ENCODE measurements at regions not wholly inside any gene's neighbourhood (a gene's known extent, or its start where the extent isn't known, plus 50 kb on each side); places are given as distances from the start of the nearest gene placed in this dataset.
"Not testable (repeated sequence)": the region's sequence is repeated elsewhere in the genome, so short reads cannot be mapped to it uniquely, and the experiment has no call there.

DNA sequence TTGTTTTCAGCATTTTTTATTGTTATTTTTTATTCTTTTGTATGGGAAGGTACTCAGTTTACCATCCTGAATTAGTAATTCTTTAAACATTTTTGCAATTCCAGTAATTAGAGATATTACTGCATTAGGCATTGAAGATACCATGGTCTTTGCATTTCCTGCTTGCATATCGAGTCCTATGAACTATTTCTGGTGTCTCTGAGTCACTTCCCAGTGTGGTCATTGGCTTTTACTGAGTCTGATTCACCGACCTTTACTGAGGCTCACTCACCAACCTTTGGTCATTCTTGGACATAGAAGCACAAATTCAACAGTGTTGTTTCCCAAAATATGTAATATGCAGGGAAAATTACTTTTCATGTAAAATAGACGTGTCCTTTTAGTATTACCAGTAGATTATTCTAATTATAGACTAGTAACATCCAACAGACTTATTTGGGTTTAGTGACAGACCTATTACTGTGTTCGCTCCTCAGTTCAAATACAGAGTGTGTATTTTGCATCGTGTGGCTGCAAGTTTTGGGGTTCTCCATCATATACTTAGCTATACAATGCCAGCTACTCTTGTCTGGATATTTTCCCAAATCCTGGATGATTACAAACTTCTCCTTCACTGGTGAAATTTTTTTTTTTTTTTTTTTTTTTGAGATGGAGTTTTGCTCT, 180.7 kb upstream of the PRSS1 start:
- DNase-seq (ENCODE audit: low read depth), result peak; percentile 81

GRCh38 chr7:142567201-142568075, 181.8 kb upstream of the PRSS1 start:
- no peak for DNase-seq (ENCODE audit: low read depth)

- DNase-seq (ENCODE audit: low read depth), result no peak
Observed at GRCh38 chr7:142566271-142566670, 183.0 kb upstream of the PRSS1 start.

- DNase-seq (ENCODE audit: low read depth), result not testable (repeated sequence)
Observed at GRCh38 chr7:142564125-142564524, 185.1 kb upstream of the PRSS1 start.

- peak; percentile 38 for DNase-seq (ENCODE audit: low read depth)
Observed at GRCh38 chr7:142563470-142563869, 185.8 kb upstream of the PRSS1 start.

- DNase-seq (ENCODE audit: low read depth), result peak; percentile 50
Observed at GRCh38 chr7:142562688-142563087, 186.6 kb upstream of the PRSS1 start.

GRCh38 chr7:142561396-142561795, 187.9 kb upstream of the PRSS1 start:
- DNase-seq (ENCODE audit: low read depth), result not testable (repeated sequence)

DNA sequence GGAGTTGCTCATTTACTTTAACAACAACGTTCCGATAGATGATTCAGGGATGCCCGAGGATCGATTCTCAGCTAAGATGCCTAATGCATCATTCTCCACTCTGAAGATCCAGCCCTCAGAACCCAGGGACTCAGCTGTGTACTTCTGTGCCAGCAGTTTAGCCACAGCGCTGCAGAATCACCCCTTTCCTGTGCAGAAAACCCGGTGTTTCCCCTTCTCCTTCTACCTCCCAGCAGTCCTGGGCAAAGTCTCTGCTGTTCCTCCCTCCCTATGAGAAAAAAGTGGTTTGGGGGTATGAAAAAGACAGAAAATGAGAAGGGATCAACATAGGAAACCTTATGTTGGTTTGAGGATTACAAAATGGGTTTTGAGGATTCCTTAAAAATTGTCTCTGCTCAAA, 188.5 kb upstream of the PRSS1 start:
- peak; percentile 39 for DNase-seq (ENCODE audit: low read depth)

DNA sequence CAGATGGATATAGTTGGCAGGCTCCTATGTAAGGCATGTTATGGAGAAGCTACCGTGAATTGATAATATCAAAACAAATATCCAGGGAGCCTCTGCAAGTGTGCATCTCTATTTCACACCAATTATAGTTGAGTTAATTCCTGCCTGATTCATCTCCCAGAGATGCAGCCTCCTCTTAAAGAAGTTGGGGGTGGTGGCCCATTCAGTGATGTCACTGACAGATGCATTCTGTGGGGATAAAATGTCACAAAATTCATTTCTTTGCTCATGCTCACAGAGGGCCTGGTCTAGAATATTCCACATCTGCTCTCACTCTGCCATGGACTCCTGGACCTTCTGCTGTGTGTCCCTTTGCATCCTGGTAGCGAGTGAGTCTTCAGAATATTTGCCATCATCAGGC, 189.1 kb upstream of the PRSS1 start:
- DNase-seq (ENCODE audit: low read depth), result peak; percentile 28

DNA sequence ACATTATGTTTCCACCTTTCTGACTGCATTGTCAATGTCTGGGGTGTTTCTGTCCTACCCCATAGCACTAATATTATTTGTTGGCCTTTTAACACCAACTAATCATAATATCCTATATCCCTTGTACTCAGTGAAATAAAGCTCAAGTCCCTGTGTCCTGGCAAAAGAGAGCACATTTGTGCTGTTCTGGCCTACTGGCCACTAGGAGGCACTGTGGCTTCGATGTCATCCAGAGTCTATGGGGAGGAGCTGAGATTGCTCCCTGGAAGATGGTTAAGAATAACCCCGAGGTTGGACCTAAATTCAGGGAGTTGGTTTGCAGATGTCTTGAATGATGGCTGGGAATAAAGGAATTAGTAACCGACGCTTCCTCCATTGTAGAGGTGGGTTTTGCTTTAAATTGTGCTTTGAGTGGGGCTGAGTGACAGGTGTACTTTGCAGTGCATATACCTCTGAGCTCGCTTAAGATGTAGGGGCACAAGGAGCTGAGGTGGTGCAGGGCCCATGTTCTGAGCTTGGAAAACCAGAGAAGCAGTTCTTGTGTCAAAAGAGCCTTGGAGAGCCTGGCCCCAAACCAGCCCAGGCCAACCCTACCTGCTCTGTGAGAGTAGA, 191.2 kb upstream of the PRSS1 start:
- DNase-seq (ENCODE audit: low read depth), result peak; percentile 78

DNA sequence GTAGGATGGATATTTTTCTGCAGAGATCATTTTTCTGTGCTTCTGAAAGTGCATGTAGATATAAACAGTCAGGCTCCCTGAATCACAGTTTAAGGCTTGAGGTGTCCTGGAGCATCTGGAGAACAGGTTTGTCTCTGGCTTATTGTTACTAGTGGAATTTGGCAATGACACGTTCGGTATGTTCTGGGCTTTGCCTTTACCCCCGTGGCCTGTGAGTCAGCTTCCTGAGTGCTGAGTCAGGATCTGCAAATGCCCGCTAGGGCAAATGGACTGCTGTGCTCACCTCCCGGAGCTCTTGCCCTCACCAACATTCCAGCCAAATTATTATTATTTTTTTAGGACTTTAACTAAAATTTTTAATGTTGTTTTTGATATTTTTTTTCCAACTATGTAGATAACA, 192.5 kb upstream of the PRSS1 start:
- DNase-seq (ENCODE audit: low read depth), result peak; percentile 99

- peak; percentile 46 for DNase-seq (ENCODE audit: low read depth)
Observed at GRCh38 chr7:142554560-142555532, 194.4 kb upstream of the PRSS1 start.

- peak; percentile 75 for DNase-seq (ENCODE audit: low read depth)
Observed at GRCh38 chr7:142553216-142553615, 196.1 kb upstream of the PRSS1 start.

DNA sequence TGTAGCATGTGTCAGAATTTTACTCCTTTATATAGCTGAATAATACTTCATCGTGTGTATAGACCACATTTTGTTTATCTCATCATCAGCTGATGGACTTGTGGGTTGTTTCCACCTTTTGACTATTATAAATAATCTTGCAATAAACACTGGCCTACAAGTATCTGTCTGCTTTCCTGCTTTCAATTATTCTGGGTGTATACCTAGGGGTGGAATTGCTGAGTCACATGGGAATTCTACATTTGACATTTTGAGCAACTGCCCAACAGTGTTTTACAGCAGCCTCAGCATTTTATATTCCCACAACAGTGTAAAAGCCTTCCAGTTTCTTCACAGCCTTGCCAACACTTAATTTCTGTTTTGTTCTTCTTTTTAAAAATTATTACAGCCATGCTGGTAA, 200.3 kb upstream of the PRSS1 start:
- DNase-seq (ENCODE audit: low read depth), result peak; percentile 70

GRCh38 chr7:142546452-142546851, 202.8 kb upstream of the PRSS1 start:
- DNase-seq (ENCODE audit: low read depth), result no peak

DNA sequence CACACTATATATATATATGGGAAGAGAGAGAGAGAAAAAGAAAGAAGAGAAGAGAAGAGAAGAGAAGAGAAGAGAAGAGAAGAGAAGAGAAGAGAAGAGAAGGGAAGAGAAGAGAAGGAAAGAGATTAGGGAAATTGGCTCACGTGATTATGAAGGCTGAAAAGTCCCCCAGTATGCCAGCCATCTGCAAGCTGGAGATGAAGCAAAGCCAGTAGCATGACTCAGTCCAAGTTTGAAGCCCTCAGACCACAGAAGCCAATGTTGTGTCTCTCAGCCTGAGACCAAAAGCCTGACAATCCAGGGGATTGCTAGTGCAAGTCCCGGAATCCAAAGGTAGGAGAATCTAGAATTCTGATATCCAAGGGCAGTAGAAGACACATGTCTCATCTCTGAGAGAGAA, 206.3 kb upstream of the PRSS1 start:
- no peak for DNase-seq (ENCODE audit: low read depth)

GRCh38 chr7:142542105-142542504, 207.2 kb upstream of the PRSS1 start:
- no peak for DNase-seq (ENCODE audit: low read depth)

DNA sequence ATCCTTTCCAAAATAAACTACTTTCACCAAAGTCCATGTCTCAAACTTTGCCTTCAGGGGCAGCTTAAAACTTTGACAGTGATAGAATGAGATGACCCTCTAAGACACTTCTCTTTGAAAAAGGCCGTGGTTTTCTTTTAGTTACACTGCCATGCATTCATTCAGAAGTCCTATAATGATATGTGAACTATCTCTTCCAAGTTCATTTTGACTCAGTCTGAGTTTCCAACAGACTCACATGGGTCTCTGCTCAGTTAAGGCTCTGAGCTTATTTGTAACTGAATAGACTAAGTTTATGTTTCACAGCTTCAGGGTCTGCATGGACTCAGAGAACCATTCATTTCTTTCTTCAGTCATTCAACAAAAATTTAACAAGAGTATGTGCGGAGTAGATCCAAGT, 208.9 kb upstream of the PRSS1 start:
- DNase-seq (ENCODE audit: low read depth), result no peak

- DNase-seq (ENCODE audit: low read depth), result peak; percentile 43
Observed at GRCh38 chr7:142539901-142540300, 209.4 kb upstream of the PRSS1 start.

- no peak for DNase-seq (ENCODE audit: low read depth)
Observed at GRCh38 chr7:142537760-142538159, 211.5 kb upstream of the PRSS1 start.

DNA sequence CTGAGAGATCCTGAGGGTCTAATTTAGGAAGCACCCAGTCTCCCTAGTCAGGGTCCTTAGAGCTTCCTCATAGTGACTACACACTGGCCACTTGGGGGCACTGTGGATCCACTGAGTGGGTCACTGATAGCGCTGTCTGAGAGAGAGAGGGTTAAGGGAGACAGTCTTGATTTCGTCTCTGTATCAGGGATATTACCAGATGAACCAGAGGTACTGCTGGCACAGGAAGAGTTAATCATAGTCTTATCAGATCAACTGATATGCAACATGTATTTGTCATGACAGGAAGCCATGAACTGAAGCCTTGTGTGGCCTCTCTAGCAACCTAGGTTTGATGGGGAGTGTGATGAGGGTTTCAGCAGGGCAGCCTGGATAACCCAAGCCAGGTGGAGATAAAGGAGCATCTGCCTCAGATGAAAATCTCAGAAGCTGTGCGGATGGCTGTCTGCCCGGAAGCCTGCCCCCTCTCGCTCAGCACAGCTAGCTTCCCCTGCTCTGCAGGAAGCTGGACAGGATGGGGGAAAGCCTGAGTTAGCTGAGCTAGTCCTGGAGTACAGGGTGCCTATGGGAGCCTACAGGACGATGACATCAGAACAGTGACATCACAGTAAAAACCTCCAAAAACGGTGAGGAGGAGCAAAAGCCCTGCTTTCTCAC, 214.0 kb upstream of the PRSS1 start:
- DNase-seq (ENCODE audit: low read depth), result peak; percentile 78
